ENCODE measurements at regions not wholly inside any gene's neighbourhood (a gene's known extent, or its start where the extent isn't known, plus 50 kb on each side); places are given as distances from the start of the nearest gene placed in this dataset.

- Mint-ChIP-seq H3K27me3 (no peaks in the 10 kb centered on the region), H3K9me3 (no peaks in the 10 kb centered on the region), H3K4me3 (no peak overlapping the region), H3K27ac (no peak overlapping the region), H3K36me3 (no peaks in the 10 kb centered on the region), H3K4me1 (no peaks in the 10 kb centered on the region)
- DNase-seq (no peak), ATAC-seq (replicated peaks) (no peak)
Measured at GRCh38 chr14:29310210-29310609, 543.6 kb downstream of the FOXG1 start.

- H3K4me1 Mint-ChIP-seq, result no peaks in the 10 kb centered on the region
- ATAC-seq (replicated peaks), result no peak
- no peak overlapping the region for H3K4me3 Mint-ChIP-seq
- no peaks in the 10 kb centered on the region for H3K27me3 Mint-ChIP-seq
- no peaks in the 10 kb centered on the region for H3K9me3 Mint-ChIP-seq
- no peaks in the 10 kb centered on the region for H3K36me3 Mint-ChIP-seq
- no peak for DNase-seq
- H3K27ac Mint-ChIP-seq, result no peak overlapping the region
Measured at GRCh38 chr14:29310757-29311156, 544.2 kb downstream of the FOXG1 start.

GRCh38 chr14:29311983-29312382 is 545.4 kb downstream of the FOXG1 start:
- Mint-ChIP-seq H3K27ac (no peak overlapping the region), H3K4me3 (no peak overlapping the region), H3K4me1 (no peaks in the 10 kb centered on the region), H3K36me3 (no peaks in the 10 kb centered on the region), H3K27me3 (no peaks in the 10 kb centered on the region), H3K9me3 (no peaks in the 10 kb centered on the region)
- no peak for ATAC-seq (replicated peaks)
- no peak for DNase-seq

- H3K27ac Mint-ChIP-seq, result no peak overlapping the region
- H3K4me1 Mint-ChIP-seq, result no peaks in the 10 kb centered on the region
- H3K9me3 Mint-ChIP-seq, result peaks cover 0 to 3% of the 10 kb centered on the region in 2 donors
- ATAC-seq (replicated peaks) (no peak), DNase-seq (no peak)
- no peaks in the 10 kb centered on the region for H3K27me3 Mint-ChIP-seq
- H3K36me3 Mint-ChIP-seq, result no peaks in the 10 kb centered on the region
- no peak overlapping the region for H3K4me3 Mint-ChIP-seq
Measured at GRCh38 chr14:29316936-29317335, 550.3 kb downstream of the FOXG1 start.

- Mint-ChIP-seq H3K27me3 (no peaks in the 10 kb centered on the region), H3K4me3 (no peak overlapping the region), H3K4me1 (no peaks in the 10 kb centered on the region), H3K27ac (no peak overlapping the region), H3K9me3 (peaks cover 0 to 3% of the 10 kb centered on the region in 2 donors), H3K36me3 (no peaks in the 10 kb centered on the region)
- DNase-seq (no peak), ATAC-seq (replicated peaks) (no peak)
Measured at GRCh38 chr14:29317423-29317822, 550.8 kb downstream of the FOXG1 start.

- H3K9me3 Mint-ChIP-seq, result peaks cover 0 to 3% of the 10 kb centered on the region in 2 donors
- no peaks in the 10 kb centered on the region for H3K27me3 Mint-ChIP-seq
- DNase-seq, result no peak
- no peak for ATAC-seq (replicated peaks)
- no peaks in the 10 kb centered on the region for H3K36me3 Mint-ChIP-seq
- no peak overlapping the region for H3K4me3 Mint-ChIP-seq
- no peaks in the 10 kb centered on the region for H3K4me1 Mint-ChIP-seq
- no peak overlapping the region for H3K27ac Mint-ChIP-seq
Measured at GRCh38 chr14:29320286-29320685, 553.7 kb downstream of the FOXG1 start.

- peaks cover 0 to 5% of the 10 kb centered on the region in 2 donors for H3K9me3 Mint-ChIP-seq
- no peak for ATAC-seq (replicated peaks)
- no peaks in the 10 kb centered on the region for H3K27me3 Mint-ChIP-seq
- H3K27ac Mint-ChIP-seq, result no peak overlapping the region
- DNase-seq, result no peak
- H3K4me3 Mint-ChIP-seq, result no peak overlapping the region
- no peaks in the 10 kb centered on the region for H3K4me1 Mint-ChIP-seq
- H3K36me3 Mint-ChIP-seq, result no peaks in the 10 kb centered on the region
Measured at GRCh38 chr14:29321646-29322045, 555.1 kb downstream of the FOXG1 start.

- no peak overlapping the region for H3K4me3 Mint-ChIP-seq
- DNase-seq, result no peak
- H3K27ac Mint-ChIP-seq, result no peak overlapping the region
- H3K9me3 Mint-ChIP-seq, result peaks cover 0 to 3% of the 10 kb centered on the region in 2 donors
- H3K27me3 Mint-ChIP-seq, result no peaks in the 10 kb centered on the region
- ATAC-seq (replicated peaks), result no peak
- no peaks in the 10 kb centered on the region for H3K36me3 Mint-ChIP-seq
- H3K4me1 Mint-ChIP-seq, result no peaks in the 10 kb centered on the region
Measured at GRCh38 chr14:29339494-29340172, 573.0 kb downstream of the FOXG1 start.

- H3K27ac Mint-ChIP-seq, result no peak overlapping the region
- no peaks in the 10 kb centered on the region for H3K36me3 Mint-ChIP-seq
- no peaks in the 10 kb centered on the region for H3K4me1 Mint-ChIP-seq
- no peak overlapping the region for H3K4me3 Mint-ChIP-seq
- DNase-seq (no peak), ATAC-seq (replicated peaks) (no peak)
- no peaks in the 10 kb centered on the region for H3K27me3 Mint-ChIP-seq
- no peaks in the 10 kb centered on the region for H3K9me3 Mint-ChIP-seq
Measured at GRCh38 chr14:29348504-29348903, 579.1 kb downstream of the PRKD1 start.

- Mint-ChIP-seq H3K27ac (no peak overlapping the region), H3K27me3 (no peaks in the 10 kb centered on the region), H3K4me1 (no peaks in the 10 kb centered on the region), H3K36me3 (no peaks in the 10 kb centered on the region), H3K4me3 (no peak overlapping the region), H3K9me3 (no peaks in the 10 kb centered on the region)
- DNase-seq, result no peak
- no peak for ATAC-seq (replicated peaks)
Measured at GRCh38 chr14:29350496-29350895, 577.2 kb downstream of the PRKD1 start.

- Mint-ChIP-seq H3K9me3 (no peaks in the 10 kb centered on the region), H3K4me1 (no peaks in the 10 kb centered on the region), H3K36me3 (no peaks in the 10 kb centered on the region), H3K27me3 (no peaks in the 10 kb centered on the region), H3K27ac (no peak overlapping the region), H3K4me3 (no peak overlapping the region)
- ATAC-seq (replicated peaks) (no peak), DNase-seq (no peak)
Measured at GRCh38 chr14:29351996-29352705, 575.5 kb downstream of the PRKD1 start.

- DNase-seq, result no peak
- Mint-ChIP-seq H3K9me3 (no peaks in the 10 kb centered on the region), H3K36me3 (no peaks in the 10 kb centered on the region), H3K4me1 (no peaks in the 10 kb centered on the region), H3K27me3 (no peaks in the 10 kb centered on the region), H3K27ac (no peak overlapping the region), H3K4me3 (no peak overlapping the region)
- no peak for ATAC-seq (replicated peaks)
Measured at GRCh38 chr14:29352706-29353080, 575.0 kb downstream of the PRKD1 start.

GRCh38 chr14:29353513-29353912 is 574.1 kb downstream of the PRKD1 start:
- no peak overlapping the region for H3K27ac Mint-ChIP-seq
- no peaks in the 10 kb centered on the region for H3K27me3 Mint-ChIP-seq
- no peak for DNase-seq
- ATAC-seq (replicated peaks), result no peak
- no peak overlapping the region for H3K4me3 Mint-ChIP-seq
- no peaks in the 10 kb centered on the region for H3K4me1 Mint-ChIP-seq
- H3K36me3 Mint-ChIP-seq, result no peaks in the 10 kb centered on the region
- no peaks in the 10 kb centered on the region for H3K9me3 Mint-ChIP-seq

- H3K27me3 Mint-ChIP-seq, result no peaks in the 10 kb centered on the region
- no peak overlapping the region for H3K27ac Mint-ChIP-seq
- H3K9me3 Mint-ChIP-seq, result no peaks in the 10 kb centered on the region
- H3K4me3 Mint-ChIP-seq, result no peak overlapping the region
- H3K4me1 Mint-ChIP-seq, result no peaks in the 10 kb centered on the region
- no peaks in the 10 kb centered on the region for H3K36me3 Mint-ChIP-seq
- ATAC-seq (replicated peaks), result no peak
- no peak for DNase-seq
Measured at GRCh38 chr14:29354486-29354885, 573.2 kb downstream of the PRKD1 start.

- no peaks in the 10 kb centered on the region for H3K4me1 Mint-ChIP-seq
Measured at GRCh38 chr14:29355331-29355730, 572.3 kb downstream of the PRKD1 start.

More at GRCh38 chr14:29355331-29355730, 572.3 kb downstream of the PRKD1 start:
- ATAC-seq (replicated peaks), result no peak
- DNase-seq, result no peak
- no peaks in the 10 kb centered on the region for H3K9me3 Mint-ChIP-seq
- H3K27ac Mint-ChIP-seq, result no peak overlapping the region
- no peaks in the 10 kb centered on the region for H3K27me3 Mint-ChIP-seq
- H3K4me3 Mint-ChIP-seq, result no peak overlapping the region
- no peaks in the 10 kb centered on the region for H3K36me3 Mint-ChIP-seq
